Heart left ventricle (tissue), 16 donors: ENCODE measurements at regions not wholly inside any gene's neighbourhood (a gene's known extent, or its start where the extent isn't known, plus 50 kb on each side); places are given as distances from the start of the nearest gene placed in this dataset.
A peak's percentile ranks its signal among the peaks of the same experiment; 100 is the strongest.

Source experiments
- ATAC-seq, 4 donors: fragments of 200-7000 bp; cut with Tn5 transposase; one replicate each; pipeline ENCODE4 v1.9.1; 2020 to 2022; ENCODE audit warnings: moderate library complexity in 4 of 4, mild to moderate bottlenecking in 3 of 4, moderate number of reproducible peaks in 1 of 4
- DNase-seq, 5 donors: peaks; one replicate each; pipeline ENCODE4 v3.0.0-alpha.2; 2020
- H3K27ac ChIP-seq, 12 donors: fragments of 200-600 bp; sonication (generic) in 4 of 12; one replicate each; pipeline versions ENCODE4 v1.5.0 to v1.8.0; 2016 to 2022; ENCODE audit warnings: mild to moderate bottlenecking in 2 of 12
- H3K27me3 ChIP-seq, 9 donors: fragments of 200-600 bp; sonication (generic) in 2 of 9; one replicate each; pipeline versions ENCODE4 v1.5.1 to v1.8.0; 2016 to 2022; ENCODE audit warnings: mild to moderate bottlenecking in 3 of 9
- H3K36me3 ChIP-seq, 9 donors: fragments of 200-600 bp; sonication (generic) in 2 of 9; one replicate each; pipeline versions ENCODE4 v1.5.0 to v1.8.0; 2018 to 2022; ENCODE audit warnings: mild to moderate bottlenecking in 2 of 9
- H3K4me1 ChIP-seq, 12 donors: fragments of 200-600 bp; sonication (generic) in 4 of 12; one replicate each; pipeline versions ENCODE4 v1.5.0 to v1.8.0; 2016 to 2022; ENCODE audit warnings: mild to moderate bottlenecking in 3 of 12
- H3K4me3 ChIP-seq, 12 donors: fragments of 200-600 bp; sonication (generic) in 4 of 12; one replicate each; pipeline versions ENCODE4 v1.5.0 to v1.8.0; 2017 to 2022; ENCODE audit warnings: mild to moderate bottlenecking in 9 of 12, moderate library complexity in 4 of 12
- H3K9me3 ChIP-seq, 12 donors: fragments of 200-600 bp; sonication (generic) in 4 of 12; one replicate each; pipeline versions ENCODE4 v1.5.0 to v1.8.0; 2016 to 2022; ENCODE audit warnings: mild to moderate bottlenecking in 1 of 12
- POLR2A ChIP-seq, 2 donors: fragments of 450-650 bp; IDR thresholded peaks; one replicate each; pipeline ENCODE4 v1.6.1; 2017; ENCODE audit warnings: antibody characterized with exemption in 2 of 2, mild to moderate bottlenecking in 2 of 2, moderate library complexity in 2 of 2
- WGBS, 4 donors: extraction: QIAGEN DNeasy Blood & Tissue Kit in 2 of 4; methylation state at CpG; one replicate each; pipeline versions ENCODE4 v1.1.5 to v1.1.7; 2013 to 2018; 5-methylcytosine and 5-hydroxymethylcytosine counted together
- intact Hi-C, 10 donors: fragments of 100-400 bp; cut with DNase I; formaldehyde crosslinking; loops; one replicate each; pipeline versions ENCODE4 v1.11.1 to v1.14.2; 2022
- TF ChIP-seq, protein P1 (sequence below), 12 donors: fragments of 200-600 bp; sonication (generic) in 4 of 12; IDR thresholded peaks; one replicate each; pipeline versions ENCODE4 v1.5.0 to v1.8.0; 2018 to 2022; ENCODE audit warnings: antibody characterized with exemption in 12 of 12, mild to moderate bottlenecking in 5 of 12
- donor health status: ischemic (EF 13 %, LVEDD 7.1; RV severe dilation, severe dysfunction).
- donor health status: healthy with polysubstance abuse.
- donor health status: DM: no; HTN: yes; CAD: no.
- donor health status: DM: no; HTN: no; CAD: no.
- donor health status: ischemic (EF 25% LVEDD 6.9; RV normal size, moderate dysfunction).
- donor health status: ischemic (EF 25% LVEDD 5.7; RV mildly dilated, moderate dysfunction).
- donor health status: healthy.
- donor health status: DM: yes; HTN: yes; CAD: no.
- donor health status: ischemic (EF 35%, LVEDD 5.7; RV mildly dilated, moderate dysfunction).
- donor health status: nonischemic (EF 11% LVEDD 7.7; RV severe dilation, severe dysfunction).
- donor health status: DM: yes; HTN: yes; CAD: no.
- donor health status: PGD.
- donor health status: ischemic (EF 29% LVEDD 5.4; RV normal size, mild dysfunction).
- donor health status: nonischemic (EF 23%, LVEDD 6.1; RV moderate dilation, normal function).

DNA sequence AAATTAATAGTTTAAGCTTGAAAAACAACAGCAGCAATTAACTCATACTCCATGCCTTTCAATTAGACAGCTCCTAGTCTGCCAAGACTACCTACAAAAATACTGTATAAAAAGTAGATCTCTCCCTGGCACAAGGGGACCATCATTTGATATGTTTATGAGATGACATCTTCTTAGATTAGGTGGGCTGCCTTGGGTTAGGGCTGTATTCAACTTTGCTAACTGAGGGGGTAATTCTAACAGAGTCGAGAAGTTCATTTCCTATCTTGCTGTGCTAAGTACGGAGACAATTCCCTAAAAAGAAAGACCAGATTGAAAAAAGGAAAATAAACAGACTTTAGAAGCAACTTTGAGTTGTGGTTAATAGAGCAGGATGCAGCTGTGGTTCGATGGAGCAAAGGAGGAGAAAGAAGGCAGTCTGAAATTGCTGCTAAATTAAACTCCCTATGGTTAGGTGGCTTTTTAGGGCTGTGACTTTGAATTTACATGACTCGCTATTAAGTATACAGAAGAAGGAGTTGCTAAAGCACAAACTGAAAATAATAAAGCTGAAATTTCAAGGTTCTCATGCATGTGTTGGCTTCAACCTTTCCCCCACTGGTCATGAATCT lies 75.4 kb downstream of the CDC7 start:
- no peaks in the 10 kb centered on the region for H3K9me3 ChIP-seq
- intact Hi-C loops: loop anchor here in 1 of 10 donors (10.0 kb wide), 1 partner anchor 119 kb away; no protein-coding TSS in a partner anchor
- TF ChIP-seq, protein P1, sequence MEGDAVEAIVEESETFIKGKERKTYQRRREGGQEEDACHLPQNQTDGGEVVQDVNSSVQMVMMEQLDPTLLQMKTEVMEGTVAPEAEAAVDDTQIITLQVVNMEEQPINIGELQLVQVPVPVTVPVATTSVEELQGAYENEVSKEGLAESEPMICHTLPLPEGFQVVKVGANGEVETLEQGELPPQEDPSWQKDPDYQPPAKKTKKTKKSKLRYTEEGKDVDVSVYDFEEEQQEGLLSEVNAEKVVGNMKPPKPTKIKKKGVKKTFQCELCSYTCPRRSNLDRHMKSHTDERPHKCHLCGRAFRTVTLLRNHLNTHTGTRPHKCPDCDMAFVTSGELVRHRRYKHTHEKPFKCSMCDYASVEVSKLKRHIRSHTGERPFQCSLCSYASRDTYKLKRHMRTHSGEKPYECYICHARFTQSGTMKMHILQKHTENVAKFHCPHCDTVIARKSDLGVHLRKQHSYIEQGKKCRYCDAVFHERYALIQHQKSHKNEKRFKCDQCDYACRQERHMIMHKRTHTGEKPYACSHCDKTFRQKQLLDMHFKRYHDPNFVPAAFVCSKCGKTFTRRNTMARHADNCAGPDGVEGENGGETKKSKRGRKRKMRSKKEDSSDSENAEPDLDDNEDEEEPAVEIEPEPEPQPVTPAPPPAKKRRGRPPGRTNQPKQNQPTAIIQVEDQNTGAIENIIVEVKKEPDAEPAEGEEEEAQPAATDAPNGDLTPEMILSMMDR (IDR thresholded peaks at IDR 0.05): no peak
- TF ChIP-seq POLR2A (IDR thresholded peaks at IDR 0.05): no peak
- 57 to 68% (median 66%) methylated on average over 4 of the region's 4 CpGs for WGBS, 4 donors
- H3K4me1 ChIP-seq: peaks cover 0 to 40% (median 14%) of the 10 kb centered on the region in 12 donors
- no peak overlapping the region for H3K4me3 ChIP-seq
- ATAC-seq: no peak
- DNase-seq: no peak
- no peaks in the 10 kb centered on the region for H3K36me3 ChIP-seq
- no peaks in the 10 kb centered on the region for H3K27me3 ChIP-seq
- no peak overlapping the region for H3K27ac ChIP-seq

DNA sequence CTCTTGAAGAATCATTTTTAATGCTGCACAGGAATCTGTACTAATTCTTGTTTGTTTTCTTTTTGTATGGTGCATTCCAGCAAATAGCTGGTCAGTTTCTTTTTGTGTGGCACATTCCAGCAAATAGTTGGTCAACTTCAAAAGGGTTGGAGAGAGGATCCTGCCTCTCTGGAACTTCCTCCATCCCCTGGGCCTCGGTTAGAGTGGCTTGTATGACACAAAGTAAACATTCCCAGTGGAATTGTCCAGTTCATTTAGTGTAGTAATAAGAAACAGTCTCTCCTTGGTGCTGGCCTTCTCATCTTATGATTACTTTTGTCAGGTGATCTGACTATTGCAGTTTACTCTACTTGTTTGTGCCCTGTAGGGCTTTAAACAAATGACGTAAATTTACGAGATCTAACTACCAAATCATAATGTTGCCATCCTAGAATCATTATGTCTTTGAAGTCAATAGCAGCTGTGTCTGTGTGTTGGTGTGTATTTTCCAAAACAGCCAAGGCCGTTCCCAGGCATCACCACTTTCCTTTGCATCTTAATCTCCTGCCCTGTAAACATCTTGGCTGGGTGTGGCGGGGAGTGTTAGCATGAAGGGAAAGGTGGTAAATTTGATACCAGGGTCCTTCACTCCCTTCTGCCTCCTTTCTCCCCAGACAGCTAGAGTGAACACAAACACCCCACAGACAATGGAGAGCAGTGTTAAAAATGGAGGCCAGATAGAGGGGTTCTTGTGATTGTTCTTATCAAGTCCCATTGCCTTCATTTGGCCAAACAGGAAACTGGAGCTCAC lies 77.9 kb downstream of the CDC7 start:
- intact Hi-C loops: loop anchor here in 1 of 10 donors (10.0 kb wide), 1 partner anchor 116 kb away; no protein-coding TSS in a partner anchor
- TF ChIP-seq, protein P1 (IDR thresholded peaks at IDR 0.05): no peak
- no peak for TF ChIP-seq POLR2A (IDR thresholded peaks at IDR 0.05)
- WGBS, 4 donors: 85 to 89% (median 88%) methylated on average over 5 of the region's 5 CpGs
- Histone ChIP-seq H3K9me3 (no peaks in the 10 kb centered on the region), H3K27me3 (no peaks in the 10 kb centered on the region), H3K27ac (peak overlapping the region in 1 of 12 donors; percentile 51), H3K36me3 (no peaks in the 10 kb centered on the region), H3K4me3 (no peak overlapping the region), H3K4me1 (peaks cover 0 to 43% (median 13%) of the 10 kb centered on the region in 12 donors)
- DNase-seq: no peak
- ATAC-seq: no peak

DNA sequence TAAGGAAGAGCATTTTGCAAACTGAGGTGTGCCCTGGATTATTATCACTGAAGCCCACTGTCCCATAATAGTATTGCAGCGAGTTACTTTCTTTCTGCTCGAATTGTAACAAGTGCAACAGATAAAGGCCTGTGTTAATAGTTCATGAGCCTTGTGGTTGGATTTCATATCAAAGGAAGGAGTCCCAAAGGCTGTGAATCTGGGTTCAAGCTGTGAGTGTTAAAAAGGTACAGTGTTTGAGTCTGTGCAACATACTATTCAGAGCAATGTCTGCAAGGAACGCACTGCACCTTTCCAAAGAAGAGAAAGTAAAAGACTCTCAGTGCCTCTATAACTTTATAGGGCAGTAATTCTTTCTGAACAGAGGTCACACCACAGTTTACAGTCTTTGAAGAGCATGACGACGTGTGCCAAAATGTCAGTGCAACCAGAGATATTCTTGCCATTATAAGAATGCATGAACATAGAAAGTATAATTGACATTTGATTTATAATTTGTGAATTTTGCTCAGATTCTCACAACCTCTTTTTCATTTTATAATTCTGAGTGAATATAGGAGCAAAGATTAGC lies 79.1 kb downstream of the CDC7 start:
- WGBS, 4 donors: 57 to 66% (median 61%) methylated on average over 5 of the region's 5 CpGs
- Histone ChIP-seq H3K4me1 (peaks cover 0 to 49% (median 14%) of the 10 kb centered on the region in 12 donors), H3K27me3 (no peaks in the 10 kb centered on the region), H3K4me3 (no peak overlapping the region), H3K27ac (peak overlapping the region in 5 of 12 donors; percentile 1 to 51 (median 35)), H3K36me3 (no peaks in the 10 kb centered on the region), H3K9me3 (no peaks in the 10 kb centered on the region)
- TF ChIP-seq, protein P1 (IDR thresholded peaks at IDR 0.05): no peak
- TF ChIP-seq POLR2A (IDR thresholded peaks at IDR 0.05): no peak
- intact Hi-C loops: loop anchor here in 2 of 10 donors (5.0 to 10.0 kb wide), 2 partner anchors 115 to 128 kb away; no protein-coding TSS in a partner anchor
- DNase-seq (no peak), ATAC-seq (no peak)

DNA sequence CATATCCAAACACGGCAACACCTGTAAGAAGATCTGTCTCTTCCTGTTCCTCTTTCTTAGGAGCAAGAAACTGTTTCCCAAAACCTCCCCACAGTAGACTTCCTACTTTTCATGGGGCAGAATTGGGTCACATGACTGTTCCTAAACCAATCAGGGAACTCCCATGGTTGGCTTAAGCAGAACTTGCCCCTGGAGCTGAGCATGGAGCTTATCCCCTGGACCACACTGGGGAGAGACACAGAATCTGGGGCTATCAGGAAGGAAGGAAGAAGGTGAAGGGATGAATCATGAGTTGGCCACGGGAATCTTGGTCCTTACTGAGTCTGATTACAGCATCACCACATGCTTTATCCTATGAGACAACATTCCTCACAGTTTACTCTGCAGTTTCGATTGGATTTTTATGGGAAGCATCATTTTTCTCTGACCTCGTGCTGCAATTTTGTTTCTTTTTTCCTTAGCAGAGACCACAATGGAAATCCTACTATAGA lies 81.8 kb downstream of the CDC7 start:
- 45 to 58% (median 50%) methylated on average over 4 of the region's 4 CpGs for WGBS, 4 donors
- no peak for DNase-seq
- ATAC-seq: peak in 1 of 4 donors; percentile 47
- Histone ChIP-seq H3K4me3 (no peak overlapping the region), H3K9me3 (no peaks in the 10 kb centered on the region), H3K4me1 (peaks cover 0 to 49% (median 17%) of the 10 kb centered on the region in 12 donors), H3K36me3 (no peaks in the 10 kb centered on the region), H3K27ac (peak overlapping the region in 6 of 12 donors; percentile 1 to 80 (median 50)), H3K27me3 (no peaks in the 10 kb centered on the region)
- intact Hi-C loops: loop anchor here in 1 of 10 donors (5.0 kb wide), 1 partner anchor 125 kb away; no protein-coding TSS in a partner anchor
- TF ChIP-seq POLR2A (IDR thresholded peaks at IDR 0.05): no peak
- TF ChIP-seq, protein P1 (IDR thresholded peaks at IDR 0.05): no peak
